GM23338 (cell line): ENCODE measurements at regions not wholly inside any gene's neighbourhood (a gene's known extent, or its start where the extent isn't known, plus 50 kb on each side); places are given as distances from the start of the nearest gene placed in this dataset.
"Not testable (repeated sequence)": the region's sequence is repeated elsewhere in the genome, so short reads cannot be mapped to it uniquely, and the experiment has no call there.

Source experiments
- ATAC-seq: fragments of 200-7000 bp; cut with Tn5 transposase; 3 replicates; pipeline ENCODE4 v1.9.1; 2020
- DNase-seq: peaks from one replicate; pipeline ENCODE4 v3.0.0-alpha.2; 2015; ENCODE audit warnings: low spot score
- H2AFZ ChIP-seq: fragments of 200-600 bp; sonication (generic); 2 replicates; pipeline ENCODE4 v1.8.0; 2016; ENCODE audit warnings: antibody characterized with exemption, mild to moderate bottlenecking, moderate library complexity
- H3F3A ChIP-seq: fragments of 200-600 bp; sonication (generic); replicated peaks from 2 replicates; pipeline ENCODE4 v1.8.0; 2017; ENCODE audit warnings: antibody characterized with exemption, mixed run types, low read depth
- H3K27ac ChIP-seq: fragments of 200-600 bp; sonication (generic); 2 replicates; pipeline ENCODE4 v1.6.1; 2016; ENCODE audit warnings: low read depth
- H3K27me3 ChIP-seq: fragments of 200-600 bp; sonication (generic); 2 replicates; pipeline ENCODE4 v1.8.0; 2016; ENCODE audit warnings: mild to moderate bottlenecking, mixed run types, moderate library complexity; ENCODE audit not compliant: insufficient read depth
- H3K36me3 ChIP-seq: fragments of 200-600 bp; sonication (generic); 2 replicates; pipeline ENCODE4 v1.8.0; 2016; ENCODE audit warnings: mild to moderate bottlenecking; ENCODE audit not compliant: insufficient read depth
- H3K4me1 ChIP-seq: fragments of 200-600 bp; sonication (generic); 2 replicates; pipeline ENCODE4 v1.8.0; 2016; ENCODE audit warnings: mild to moderate bottlenecking, moderate library complexity; ENCODE audit not compliant: insufficient read depth
- H3K4me2 ChIP-seq: fragments of 200-600 bp; sonication (generic); 2 replicates; pipeline ENCODE4 v1.7.1; 2017; ENCODE audit warnings: mixed run types
- H3K4me3 ChIP-seq: fragments of 200-600 bp; sonication (generic); 2 replicates; pipeline ENCODE4 v1.6.1; 2016; ENCODE audit warnings: mixed run types
- H3K79me2 ChIP-seq: fragments of 200-600 bp; sonication (generic); replicated peaks from 2 replicates; pipeline ENCODE4 v1.8.0; 2017; ENCODE audit warnings: mild to moderate bottlenecking; ENCODE audit not compliant: insufficient read depth
- H3K9me2 ChIP-seq: fragments of 200-600 bp; sonication (generic); 2 replicates; pipeline ENCODE4 v1.8.0; 2017; ENCODE audit not compliant: insufficient read depth
- H4K20me1 ChIP-seq: fragments of 200-600 bp; sonication (generic); replicated peaks from 2 replicates; pipeline ENCODE4 v1.8.0; 2017; ENCODE audit warnings: mild to moderate bottlenecking; ENCODE audit not compliant: insufficient read depth
- H3K27ac Mint-ChIP-seq: 2 replicates; pipeline ENCODE4 v1.8.0; 2020; ENCODE audit warnings: inconsistent platforms, mild to moderate bottlenecking, moderate library complexity, mixed read lengths
- H3K27me3 Mint-ChIP-seq: 3 replicates; pipeline ENCODE4 v1.8.0; 2022; ENCODE audit warnings: low read depth, mild to moderate bottlenecking, moderate library complexity, mixed read lengths, inconsistent platforms; ENCODE audit not compliant: insufficient read depth, poor library complexity
- H3K36me3 Mint-ChIP-seq: 3 replicates; pipeline ENCODE4 v1.8.0; 2021; ENCODE audit warnings: low read depth, mild to moderate bottlenecking, inconsistent platforms, moderate library complexity, mixed read lengths
- H3K4me1 Mint-ChIP-seq: 3 replicates; pipeline ENCODE4 v1.8.0; 2020; ENCODE audit warnings: mild to moderate bottlenecking, inconsistent platforms, mixed read lengths
- H3K4me3 Mint-ChIP-seq: 3 replicates; pipeline ENCODE4 v1.8.0; 2021; ENCODE audit warnings: moderate library complexity, mild to moderate bottlenecking, inconsistent platforms, mixed read lengths
- H3K9me3 Mint-ChIP-seq: 3 replicates; pipeline ENCODE4 v1.8.0; 2020; ENCODE audit warnings: moderate library complexity, mild to moderate bottlenecking, inconsistent platforms, mixed read lengths
- CREB1 ChIP-seq: fragments of 250-450 bp; sonication (Bioruptor Pico); IDR thresholded peaks from 2 replicates; pipeline ENCODE4 v1.5.0; 2020; ENCODE audit warnings: low read depth, mild to moderate bottlenecking, moderate library complexity
- POLR2AphosphoS5 ChIP-seq: IDR thresholded peaks from 2 replicates; pipeline ENCODE4 v1.6.1; 2016; ENCODE audit warnings: antibody characterized with exemption, low read depth
- ZNF331 ChIP-seq: fragments of 250-450 bp; sonication (Bioruptor Pico); IDR thresholded peaks from 2 replicates; pipeline ENCODE4 v1.5.0; 2020; ENCODE audit warnings: low read depth, mild to moderate bottlenecking, moderate library complexity
- TF ChIP-seq, protein P1 (sequence below): IDR thresholded peaks from 2 replicates; pipeline ENCODE4 v1.6.1; 2016; ENCODE audit warnings: antibody characterized with exemption
- TF ChIP-seq, protein P2 (sequence below): fragments of 250-450 bp; sonication (Bioruptor Pico); IDR thresholded peaks from 2 replicates; pipeline ENCODE4 v1.5.0; 2020; ENCODE audit warnings: mild to moderate bottlenecking, moderate library complexity
- TF ChIP-seq, protein P3 (sequence below): IDR thresholded peaks from one replicate; pipeline ENCODE4 v1.6.1; 2018; ENCODE audit warnings: antibody characterized with exemption; ENCODE audit not compliant: unreplicated experiment

DNA sequence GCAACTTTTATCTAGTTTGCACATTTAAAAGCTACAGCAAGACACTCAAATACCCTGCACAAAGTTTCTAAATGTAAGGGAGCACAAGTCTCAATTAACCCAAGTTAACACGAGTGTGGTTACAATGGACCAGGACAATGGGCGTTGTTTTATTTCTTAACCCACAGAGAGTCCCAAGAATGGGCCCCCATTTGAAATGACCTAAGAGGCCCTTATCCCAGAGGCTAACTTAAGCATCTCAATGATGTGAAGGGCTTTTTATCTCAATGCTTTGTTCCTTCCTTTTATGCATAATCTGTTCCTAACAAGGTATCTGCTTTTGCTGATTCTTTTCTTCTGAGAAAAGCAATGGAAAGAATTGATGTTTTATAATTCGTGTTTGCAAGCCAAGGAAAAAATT lies 151.5 kb upstream of the SALL3 start:
- TF ChIP-seq, protein P1, sequence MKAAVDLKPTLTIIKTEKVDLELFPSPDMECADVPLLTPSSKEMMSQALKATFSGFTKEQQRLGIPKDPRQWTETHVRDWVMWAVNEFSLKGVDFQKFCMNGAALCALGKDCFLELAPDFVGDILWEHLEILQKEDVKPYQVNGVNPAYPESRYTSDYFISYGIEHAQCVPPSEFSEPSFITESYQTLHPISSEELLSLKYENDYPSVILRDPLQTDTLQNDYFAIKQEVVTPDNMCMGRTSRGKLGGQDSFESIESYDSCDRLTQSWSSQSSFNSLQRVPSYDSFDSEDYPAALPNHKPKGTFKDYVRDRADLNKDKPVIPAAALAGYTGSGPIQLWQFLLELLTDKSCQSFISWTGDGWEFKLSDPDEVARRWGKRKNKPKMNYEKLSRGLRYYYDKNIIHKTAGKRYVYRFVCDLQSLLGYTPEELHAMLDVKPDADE, result no peak
- no peak for TF ChIP-seq ZNF331 (CRISPR knock-in tag)
- TF ChIP-seq CREB1 (CRISPR knock-in tag), result no peak
- TF ChIP-seq, protein P2, sequence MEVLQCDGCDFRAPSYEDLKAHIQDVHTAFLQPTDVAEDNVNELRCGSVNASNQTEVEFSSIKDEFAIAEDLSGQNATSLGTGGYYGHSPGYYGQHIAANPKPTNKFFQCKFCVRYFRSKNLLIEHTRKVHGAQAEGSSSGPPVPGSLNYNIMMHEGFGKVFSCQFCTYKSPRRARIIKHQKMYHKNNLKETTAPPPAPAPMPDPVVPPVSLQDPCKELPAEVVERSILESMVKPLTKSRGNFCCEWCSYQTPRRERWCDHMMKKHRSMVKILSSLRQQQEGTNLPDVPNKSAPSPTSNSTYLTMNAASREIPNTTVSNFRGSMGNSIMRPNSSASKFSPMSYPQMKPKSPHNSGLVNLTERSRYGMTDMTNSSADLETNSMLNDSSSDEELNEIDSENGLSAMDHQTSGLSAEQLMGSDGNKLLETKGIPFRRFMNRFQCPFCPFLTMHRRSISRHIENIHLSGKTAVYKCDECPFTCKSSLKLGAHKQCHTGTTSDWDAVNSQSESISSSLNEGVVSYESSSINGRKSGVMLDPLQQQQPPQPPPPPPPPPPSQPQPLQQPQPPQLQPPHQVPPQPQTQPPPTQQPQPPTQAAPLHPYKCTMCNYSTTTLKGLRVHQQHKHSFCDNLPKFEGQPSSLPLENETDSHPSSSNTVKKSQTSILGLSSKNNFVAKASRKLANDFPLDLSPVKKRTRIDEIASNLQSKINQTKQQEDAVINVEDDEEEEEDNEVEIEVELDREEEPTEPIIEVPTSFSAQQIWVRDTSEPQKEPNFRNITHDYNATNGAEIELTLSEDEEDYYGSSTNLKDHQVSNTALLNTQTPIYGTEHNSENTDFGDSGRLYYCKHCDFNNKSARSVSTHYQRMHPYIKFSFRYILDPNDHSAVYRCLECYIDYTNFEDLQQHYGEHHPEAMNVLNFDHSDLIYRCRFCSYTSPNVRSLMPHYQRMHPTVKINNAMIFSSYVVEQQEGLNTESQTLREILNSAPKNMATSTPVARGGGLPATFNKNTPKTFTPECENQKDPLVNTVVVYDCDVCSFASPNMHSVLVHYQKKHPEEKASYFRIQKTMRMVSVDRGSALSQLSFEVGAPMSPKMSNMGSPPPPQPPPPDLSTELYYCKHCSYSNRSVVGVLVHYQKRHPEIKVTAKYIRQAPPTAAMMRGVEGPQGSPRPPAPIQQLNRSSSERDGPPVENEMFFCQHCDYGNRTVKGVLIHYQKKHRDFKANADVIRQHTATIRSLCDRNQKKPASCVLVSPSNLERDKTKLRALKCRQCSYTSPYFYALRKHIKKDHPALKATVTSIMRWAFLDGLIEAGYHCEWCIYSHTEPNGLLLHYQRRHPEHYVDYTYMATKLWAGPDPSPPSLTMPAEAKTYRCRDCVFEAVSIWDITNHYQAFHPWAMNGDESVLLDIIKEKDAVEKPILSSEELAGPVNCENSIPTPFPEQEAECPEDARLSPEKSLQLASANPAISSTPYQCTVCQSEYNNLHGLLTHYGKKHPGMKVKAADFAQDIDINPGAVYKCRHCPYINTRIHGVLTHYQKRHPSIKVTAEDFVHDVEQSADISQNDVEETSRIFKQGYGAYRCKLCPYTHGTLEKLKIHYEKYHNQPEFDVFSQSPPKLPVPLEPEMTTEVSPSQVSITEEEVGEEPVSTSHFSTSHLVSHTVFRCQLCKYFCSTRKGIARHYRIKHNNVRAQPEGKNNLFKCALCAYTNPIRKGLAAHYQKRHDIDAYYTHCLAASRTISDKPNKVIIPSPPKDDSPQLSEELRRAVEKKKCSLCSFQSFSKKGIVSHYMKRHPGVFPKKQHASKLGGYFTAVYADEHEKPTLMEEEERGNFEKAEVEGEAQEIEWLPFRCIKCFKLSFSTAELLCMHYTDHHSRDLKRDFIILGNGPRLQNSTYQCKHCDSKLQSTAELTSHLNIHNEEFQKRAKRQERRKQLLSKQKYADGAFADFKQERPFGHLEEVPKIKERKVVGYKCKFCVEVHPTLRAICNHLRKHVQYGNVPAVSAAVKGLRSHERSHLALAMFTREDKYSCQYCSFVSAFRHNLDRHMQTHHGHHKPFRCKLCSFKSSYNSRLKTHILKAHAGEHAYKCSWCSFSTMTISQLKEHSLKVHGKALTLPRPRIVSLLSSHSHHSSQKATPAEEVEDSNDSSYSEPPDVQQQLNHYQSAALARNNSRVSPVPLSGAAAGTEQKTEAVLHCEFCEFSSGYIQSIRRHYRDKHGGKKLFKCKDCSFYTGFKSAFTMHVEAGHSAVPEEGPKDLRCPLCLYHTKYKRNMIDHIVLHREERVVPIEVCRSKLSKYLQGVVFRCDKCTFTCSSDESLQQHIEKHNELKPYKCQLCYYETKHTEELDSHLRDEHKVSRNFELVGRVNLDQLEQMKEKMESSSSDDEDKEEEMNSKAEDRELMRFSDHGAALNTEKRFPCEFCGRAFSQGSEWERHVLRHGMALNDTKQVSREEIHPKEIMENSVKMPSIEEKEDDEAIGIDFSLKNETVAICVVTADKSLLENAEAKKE (CRISPR knock-in tag), result no peak
- TF ChIP-seq POLR2AphosphoS5, result no peak
- TF ChIP-seq, protein P3, sequence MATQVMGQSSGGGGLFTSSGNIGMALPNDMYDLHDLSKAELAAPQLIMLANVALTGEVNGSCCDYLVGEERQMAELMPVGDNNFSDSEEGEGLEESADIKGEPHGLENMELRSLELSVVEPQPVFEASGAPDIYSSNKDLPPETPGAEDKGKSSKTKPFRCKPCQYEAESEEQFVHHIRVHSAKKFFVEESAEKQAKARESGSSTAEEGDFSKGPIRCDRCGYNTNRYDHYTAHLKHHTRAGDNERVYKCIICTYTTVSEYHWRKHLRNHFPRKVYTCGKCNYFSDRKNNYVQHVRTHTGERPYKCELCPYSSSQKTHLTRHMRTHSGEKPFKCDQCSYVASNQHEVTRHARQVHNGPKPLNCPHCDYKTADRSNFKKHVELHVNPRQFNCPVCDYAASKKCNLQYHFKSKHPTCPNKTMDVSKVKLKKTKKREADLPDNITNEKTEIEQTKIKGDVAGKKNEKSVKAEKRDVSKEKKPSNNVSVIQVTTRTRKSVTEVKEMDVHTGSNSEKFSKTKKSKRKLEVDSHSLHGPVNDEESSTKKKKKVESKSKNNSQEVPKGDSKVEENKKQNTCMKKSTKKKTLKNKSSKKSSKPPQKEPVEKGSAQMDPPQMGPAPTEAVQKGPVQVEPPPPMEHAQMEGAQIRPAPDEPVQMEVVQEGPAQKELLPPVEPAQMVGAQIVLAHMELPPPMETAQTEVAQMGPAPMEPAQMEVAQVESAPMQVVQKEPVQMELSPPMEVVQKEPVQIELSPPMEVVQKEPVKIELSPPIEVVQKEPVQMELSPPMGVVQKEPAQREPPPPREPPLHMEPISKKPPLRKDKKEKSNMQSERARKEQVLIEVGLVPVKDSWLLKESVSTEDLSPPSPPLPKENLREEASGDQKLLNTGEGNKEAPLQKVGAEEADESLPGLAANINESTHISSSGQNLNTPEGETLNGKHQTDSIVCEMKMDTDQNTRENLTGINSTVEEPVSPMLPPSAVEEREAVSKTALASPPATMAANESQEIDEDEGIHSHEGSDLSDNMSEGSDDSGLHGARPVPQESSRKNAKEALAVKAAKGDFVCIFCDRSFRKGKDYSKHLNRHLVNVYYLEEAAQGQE, result no peak
- no peak overlapping the region for H3K27ac ChIP-seq
- H3K4me1 ChIP-seq, result no peaks in the 10 kb centered on the region
- H3K4me3 ChIP-seq, result no peak overlapping the region
- H3F3A ChIP-seq, result no peaks in the 10 kb centered on the region
- ATAC-seq (no peak), DNase-seq (no peak)
- H3K4me2 ChIP-seq, result no peak overlapping the region
- Mint-ChIP-seq H3K27ac (no peak overlapping the region), H3K4me3 (no peak overlapping the region), H3K4me1 (no peaks in the 10 kb centered on the region), H3K36me3 (peaks cover 35% of the 10 kb centered on the region), H3K27me3 (peaks cover 2% of the 10 kb centered on the region), H3K9me3 (peaks cover 88% of the 10 kb centered on the region)
- no peaks in the 10 kb centered on the region for H4K20me1 ChIP-seq
- H3K27me3 ChIP-seq, result no peaks in the 10 kb centered on the region
- no peaks in the 10 kb centered on the region for H3K79me2 ChIP-seq
- no peaks in the 10 kb centered on the region for H3K9me2 ChIP-seq
- H2AFZ ChIP-seq, result no peak overlapping the region
- H3K36me3 ChIP-seq, result no peaks in the 10 kb centered on the region

DNA sequence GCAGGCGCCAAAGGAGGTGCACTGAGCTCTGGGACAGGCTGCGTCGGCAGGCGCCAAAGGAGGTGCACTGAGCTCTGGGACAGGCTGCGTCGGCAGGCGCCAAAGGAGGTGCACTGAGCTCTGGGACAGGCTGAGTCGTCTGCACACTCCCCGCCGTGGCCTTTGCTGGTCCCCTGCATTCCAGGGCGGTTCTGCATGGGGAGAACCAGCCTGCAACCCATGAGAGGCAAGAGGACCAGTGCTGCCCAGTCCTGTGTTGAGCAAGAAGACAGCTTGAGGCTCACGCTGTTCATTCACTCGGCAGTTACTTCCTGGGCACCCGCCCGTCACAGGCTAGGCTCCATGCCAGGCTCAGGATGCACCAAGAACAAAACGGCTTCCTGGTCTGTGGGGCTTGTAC lies 150.6 kb upstream of the SALL3 start:
- not testable (repeated sequence) for H3K27me3 Mint-ChIP-seq
- H3K9me3 Mint-ChIP-seq, result peaks cover 88% of the 10 kb centered on the region

More for the DNA sequence above, 150.6 kb upstream of the SALL3 start:
- not testable (repeated sequence) for H3K27ac Mint-ChIP-seq, H3F3A ChIP-seq, H3K9me2 ChIP-seq, H3K27ac ChIP-seq, H3K4me3 ChIP-seq, H2AFZ ChIP-seq, H3K4me1 Mint-ChIP-seq, H3K4me1 ChIP-seq, DNase-seq, H3K36me3 ChIP-seq, H3K4me3 Mint-ChIP-seq, H3K4me2 ChIP-seq, H3K27me3 ChIP-seq, H4K20me1 ChIP-seq, H3K79me2 ChIP-seq
- peaks cover 38% of the 10 kb centered on the region for H3K36me3 Mint-ChIP-seq
- ATAC-seq, result peak; percentile 49; the same call in 2 of the 3 replicates
